GM23338 (cell line): ENCODE measurements at regions not wholly inside any gene's neighbourhood (a gene's known extent, or its start where the extent isn't known, plus 50 kb on each side); places are given as distances from the start of the nearest gene placed in this dataset.

Experiments
- ATAC-seq: fragments of 200-7000 bp; cut with Tn5 transposase; 3 replicates; pipeline ENCODE4 v1.9.1; 2020
- DNase-seq: peaks from one replicate; pipeline ENCODE4 v3.0.0-alpha.2; 2015; ENCODE audit warnings: low spot score
- H2AFZ ChIP-seq: fragments of 200-600 bp; sonication (generic); 2 replicates; pipeline ENCODE4 v1.8.0; 2016; ENCODE audit warnings: antibody characterized with exemption, mild to moderate bottlenecking, moderate library complexity
- H3F3A ChIP-seq: fragments of 200-600 bp; sonication (generic); replicated peaks from 2 replicates; pipeline ENCODE4 v1.8.0; 2017; ENCODE audit warnings: antibody characterized with exemption, mixed run types, low read depth
- H3K27ac ChIP-seq: fragments of 200-600 bp; sonication (generic); 2 replicates; pipeline ENCODE4 v1.6.1; 2016; ENCODE audit warnings: low read depth
- H3K27me3 ChIP-seq: fragments of 200-600 bp; sonication (generic); 2 replicates; pipeline ENCODE4 v1.8.0; 2016; ENCODE audit warnings: mild to moderate bottlenecking, mixed run types, moderate library complexity; ENCODE audit not compliant: insufficient read depth
- H3K36me3 ChIP-seq: fragments of 200-600 bp; sonication (generic); 2 replicates; pipeline ENCODE4 v1.8.0; 2016; ENCODE audit warnings: mild to moderate bottlenecking; ENCODE audit not compliant: insufficient read depth
- H3K4me1 ChIP-seq: fragments of 200-600 bp; sonication (generic); 2 replicates; pipeline ENCODE4 v1.8.0; 2016; ENCODE audit warnings: mild to moderate bottlenecking, moderate library complexity; ENCODE audit not compliant: insufficient read depth
- H3K4me2 ChIP-seq: fragments of 200-600 bp; sonication (generic); 2 replicates; pipeline ENCODE4 v1.7.1; 2017; ENCODE audit warnings: mixed run types
- H3K4me3 ChIP-seq: fragments of 200-600 bp; sonication (generic); 2 replicates; pipeline ENCODE4 v1.6.1; 2016; ENCODE audit warnings: mixed run types
- H3K79me2 ChIP-seq: fragments of 200-600 bp; sonication (generic); replicated peaks from 2 replicates; pipeline ENCODE4 v1.8.0; 2017; ENCODE audit warnings: mild to moderate bottlenecking; ENCODE audit not compliant: insufficient read depth
- H3K9me2 ChIP-seq: fragments of 200-600 bp; sonication (generic); 2 replicates; pipeline ENCODE4 v1.8.0; 2017; ENCODE audit not compliant: insufficient read depth
- H4K20me1 ChIP-seq: fragments of 200-600 bp; sonication (generic); replicated peaks from 2 replicates; pipeline ENCODE4 v1.8.0; 2017; ENCODE audit warnings: mild to moderate bottlenecking; ENCODE audit not compliant: insufficient read depth
- H3K27ac Mint-ChIP-seq: 2 replicates; pipeline ENCODE4 v1.8.0; 2020; ENCODE audit warnings: inconsistent platforms, mild to moderate bottlenecking, moderate library complexity, mixed read lengths
- H3K27me3 Mint-ChIP-seq: 3 replicates; pipeline ENCODE4 v1.8.0; 2022; ENCODE audit warnings: low read depth, mild to moderate bottlenecking, moderate library complexity, mixed read lengths, inconsistent platforms; ENCODE audit not compliant: insufficient read depth, poor library complexity
- H3K36me3 Mint-ChIP-seq: 3 replicates; pipeline ENCODE4 v1.8.0; 2021; ENCODE audit warnings: low read depth, mild to moderate bottlenecking, inconsistent platforms, moderate library complexity, mixed read lengths
- H3K4me1 Mint-ChIP-seq: 3 replicates; pipeline ENCODE4 v1.8.0; 2020; ENCODE audit warnings: mild to moderate bottlenecking, inconsistent platforms, mixed read lengths
- H3K4me3 Mint-ChIP-seq: 3 replicates; pipeline ENCODE4 v1.8.0; 2021; ENCODE audit warnings: moderate library complexity, mild to moderate bottlenecking, inconsistent platforms, mixed read lengths
- H3K9me3 Mint-ChIP-seq: 3 replicates; pipeline ENCODE4 v1.8.0; 2020; ENCODE audit warnings: moderate library complexity, mild to moderate bottlenecking, inconsistent platforms, mixed read lengths
- CREB1 ChIP-seq: fragments of 250-450 bp; sonication (Bioruptor Pico); IDR thresholded peaks from 2 replicates; pipeline ENCODE4 v1.5.0; 2020; ENCODE audit warnings: low read depth, mild to moderate bottlenecking, moderate library complexity
- CTCF ChIP-seq, 2 experiments: fragments of 200-600 bp in 1 of 2; sonication (generic) in 1 of 2; conservative IDR thresholded peaks; 2 replicates each; pipeline versions ENCODE4 v1.5.1 to v1.6.1; 2016 to 2017; ENCODE audit warnings: antibody characterized with exemption in 2 of 2, low read depth in 2 of 2, mild to moderate bottlenecking in 2 of 2, moderate library complexity in 1 of 2
- ETS1 ChIP-seq: IDR thresholded peaks from 2 replicates; pipeline ENCODE4 v1.6.1; 2016; ENCODE audit warnings: antibody characterized with exemption
- EZH2 ChIP-seq: fragments of 200-600 bp; sonication (generic); IDR thresholded peaks from one replicate; pipeline ENCODE4 v1.8.0; 2017; ENCODE audit warnings: antibody characterized with exemption, mild to moderate bottlenecking, low read depth; ENCODE audit not compliant: unreplicated experiment
- EZH2phosphoT487 ChIP-seq: fragments of 200-600 bp; sonication (generic); IDR thresholded peaks from one replicate; pipeline ENCODE4 v1.8.1; 2018; ENCODE audit warnings: antibody characterized with exemption; ENCODE audit not compliant: unreplicated experiment
- JUNB ChIP-seq: IDR thresholded peaks from one replicate; pipeline ENCODE4 v1.6.1; 2016; ENCODE audit warnings: antibody characterized with exemption; ENCODE audit not compliant: unreplicated experiment
- NANOG ChIP-seq: IDR thresholded peaks from 2 replicates; pipeline ENCODE4 v1.6.1; 2016; ENCODE audit warnings: antibody characterized with exemption, borderline replicate concordance
- POLR2AphosphoS5 ChIP-seq: IDR thresholded peaks from 2 replicates; pipeline ENCODE4 v1.6.1; 2016; ENCODE audit warnings: antibody characterized with exemption, low read depth
- REST ChIP-seq: IDR thresholded peaks from one replicate; pipeline ENCODE4 v1.6.1; 2018; ENCODE audit warnings: antibody characterized with exemption; ENCODE audit not compliant: unreplicated experiment
- STAT1 ChIP-seq: IDR thresholded peaks from one replicate; pipeline ENCODE4 v1.6.1; 2016; ENCODE audit warnings: antibody characterized with exemption; ENCODE audit not compliant: unreplicated experiment
- ZNF114 ChIP-seq: fragments of 250-450 bp; sonication (Bioruptor Pico); IDR thresholded peaks from 2 replicates; pipeline ENCODE4 v1.5.0; 2020; ENCODE audit warnings: mild to moderate bottlenecking, moderate library complexity
- ZNF331 ChIP-seq: fragments of 250-450 bp; sonication (Bioruptor Pico); IDR thresholded peaks from 2 replicates; pipeline ENCODE4 v1.5.0; 2020; ENCODE audit warnings: low read depth, mild to moderate bottlenecking, moderate library complexity
- ZNF462 ChIP-seq: fragments of 250-450 bp; sonication (Bioruptor Pico); IDR thresholded peaks from 2 replicates; pipeline ENCODE4 v1.5.0; 2020; ENCODE audit warnings: mild to moderate bottlenecking, moderate library complexity

GRCh38 chr7:81234896-81235295 lies 316.0 kb upstream of the SEMA3C start:
- ATAC-seq (no peak), DNase-seq (no peak)
- Mint-ChIP-seq H3K36me3 (no peaks in the 10 kb centered on the region; the same call in 2 of the 3 replicates), H3K27ac (no peak overlapping the region), H3K4me3 (no peak overlapping the region), H3K9me3 (peaks cover 4% of the 10 kb centered on the region; the same call in 2 of the 3 replicates), H3K4me1 (peaks cover 5% of the 10 kb centered on the region; the same call in 2 of the 3 replicates), H3K27me3 (no peaks in the 10 kb centered on the region)
- Histone ChIP-seq H3K9me2 (no peaks in the 10 kb centered on the region), H3K27ac (no peak overlapping the region), H3K4me1 (peaks cover 9% of the 10 kb centered on the region; the same call in 1 of the 2 replicates), H3K79me2 (no peaks in the 10 kb centered on the region), H3F3A (no peaks in the 10 kb centered on the region), H3K4me2 (no peak overlapping the region), H3K27me3 (no peaks in the 10 kb centered on the region), H3K36me3 (no peaks in the 10 kb centered on the region), H2AFZ (0 out of 2 replicates have a peak overlapping the region, but pooled peaks have one; percentile 24), H4K20me1 (no peaks in the 10 kb centered on the region), H3K4me3 (no peak overlapping the region)
- TF ChIP-seq JUNB: no peak
- TF ChIP-seq POLR2AphosphoS5: no peak
- TF ChIP-seq REST: no peak
- no peak for TF ChIP-seq NANOG
- no peak for TF ChIP-seq ZNF331 (CRISPR knock-in tag)
- no peak for TF ChIP-seq ZNF462 (CRISPR knock-in tag)
- no peak for TF ChIP-seq EZH2phosphoT487
- TF ChIP-seq CTCF (conservative IDR thresholded peaks at IDR 0.05; ENCODE audit: low read depth in 2 of 2): no peak
- TF ChIP-seq CREB1 (CRISPR knock-in tag): no peak
- no peak for TF ChIP-seq EZH2
- no peak for TF ChIP-seq ETS1
- no peak for TF ChIP-seq STAT1
- no peak for TF ChIP-seq ZNF114 (CRISPR knock-in tag)
